ENCODE measurements at regions not wholly inside any gene's neighbourhood (a gene's known extent, or its start where the extent isn't known, plus 50 kb on each side); places are given as distances from the start of the nearest gene placed in this dataset.

- H3K4me1 ChIP-seq = no peaks in the 10 kb centered on the region
These were observed 191.8 kb downstream of the DACT1 start for GRCh38 chr14:58829594-58829993.

GRCh38 chr14:58830121-58830520 is 192.4 kb downstream of the DACT1 start:
- Histone ChIP-seq H3K36me3 (no peaks in the 10 kb centered on the region), H3K4me1 (no peaks in the 10 kb centered on the region), H3K4me2 (no peak overlapping the region), H3K9me3 (ENCODE audit: low read depth) (no peaks in the 10 kb centered on the region), H3K9ac (no peak overlapping the region), H3K27me3 (no peaks in the 10 kb centered on the region), H3K27ac (no peak overlapping the region), H3F3A (ENCODE audit: low read depth) (no peaks in the 10 kb centered on the region), H3K4me3 (no peak overlapping the region), H4K20me1 (ENCODE audit: low read depth) (no peaks in the 10 kb centered on the region), H3K79me2 (ENCODE audit: low read depth) (no peaks in the 10 kb centered on the region), H2AFZ (replicated peaks) (no peak overlapping the region)
- H3K9me3 Mint-ChIP-seq = peaks cover 16% of the 10 kb centered on the region
- no peak for DNase-seq (ENCODE audit: low spot score)
- H3K4me3 Mint-ChIP-seq = no peak overlapping the region
- no peaks in the 10 kb centered on the region for H3K36me3 Mint-ChIP-seq
- no peak overlapping the region for H3K27ac Mint-ChIP-seq
- peaks cover 6% of the 10 kb centered on the region for H3K27me3 Mint-ChIP-seq (ENCODE audit: insufficient read depth, low read depth)
- no peak for TF ChIP-seq EZH2phosphoT487 (IDR thresholded peaks at IDR 0.05)
- TF ChIP-seq EZH2 (IDR thresholded peaks at IDR 0.05) = no peak
- TF ChIP-seq CTCF (IDR thresholded peaks at IDR 0.05) = no peak
- peaks cover 4% of the 10 kb centered on the region for H3K4me1 Mint-ChIP-seq

More at GRCh38 chr14:58829594-58829993, 191.8 kb downstream of the DACT1 start:
- H3K9me3 ChIP-seq (ENCODE audit: low read depth) = no peaks in the 10 kb centered on the region
- DNase-seq (ENCODE audit: low spot score) = no peak
- no peaks in the 10 kb centered on the region for H3K79me2 ChIP-seq (ENCODE audit: low read depth)
- H3K4me3 ChIP-seq = no peak overlapping the region
- H3K4me3 Mint-ChIP-seq = no peak overlapping the region
- H3K36me3 Mint-ChIP-seq = no peaks in the 10 kb centered on the region
- no peak overlapping the region for H2AFZ ChIP-seq (replicated peaks)
- H4K20me1 ChIP-seq (ENCODE audit: low read depth) = no peaks in the 10 kb centered on the region
- no peak overlapping the region for H3K27ac Mint-ChIP-seq
- no peak for TF ChIP-seq CTCF (IDR thresholded peaks at IDR 0.05)
- TF ChIP-seq EZH2phosphoT487 (IDR thresholded peaks at IDR 0.05) = no peak
- no peak for TF ChIP-seq EZH2 (IDR thresholded peaks at IDR 0.05)
- peaks cover 4% of the 10 kb centered on the region for H3K4me1 Mint-ChIP-seq
- no peak overlapping the region for H3K9ac ChIP-seq
- peaks cover 6% of the 10 kb centered on the region for H3K27me3 Mint-ChIP-seq (ENCODE audit: insufficient read depth, low read depth)
- no peaks in the 10 kb centered on the region for H3K36me3 ChIP-seq
- no peaks in the 10 kb centered on the region for H3K27me3 ChIP-seq
- no peak overlapping the region for H3K27ac ChIP-seq
- H3K9me3 Mint-ChIP-seq = peaks cover 16% of the 10 kb centered on the region
- no peaks in the 10 kb centered on the region for H3F3A ChIP-seq (ENCODE audit: low read depth)
- H3K4me2 ChIP-seq = no peak overlapping the region

- H3K4me1 ChIP-seq = no peaks in the 10 kb centered on the region
- H3K9me3 Mint-ChIP-seq = peaks cover 5% of the 10 kb centered on the region
- H3K27ac ChIP-seq = no peak overlapping the region
- H3K36me3 ChIP-seq = no peaks in the 10 kb centered on the region
- no peak for TF ChIP-seq EZH2phosphoT487 (IDR thresholded peaks at IDR 0.05)
- no peak for TF ChIP-seq EZH2 (IDR thresholded peaks at IDR 0.05)
- no peak for TF ChIP-seq CTCF (IDR thresholded peaks at IDR 0.05)
- no peak overlapping the region for H3K4me3 ChIP-seq
- H3K4me2 ChIP-seq = no peak overlapping the region
- H3K27me3 ChIP-seq = no peaks in the 10 kb centered on the region
- no peak overlapping the region for H2AFZ ChIP-seq (replicated peaks)
- H3K4me1 Mint-ChIP-seq = peaks cover 4% of the 10 kb centered on the region
- no peaks in the 10 kb centered on the region for H3K36me3 Mint-ChIP-seq
- no peaks in the 10 kb centered on the region for H3K9me3 ChIP-seq (ENCODE audit: low read depth)
- no peaks in the 10 kb centered on the region for H3K27me3 Mint-ChIP-seq (ENCODE audit: insufficient read depth, low read depth)
- no peaks in the 10 kb centered on the region for H3F3A ChIP-seq (ENCODE audit: low read depth)
- peak overlapping the region; percentile 29 for H3K27ac Mint-ChIP-seq
- H3K9ac ChIP-seq = no peak overlapping the region
- no peak for DNase-seq (ENCODE audit: low spot score)
- no peaks in the 10 kb centered on the region for H4K20me1 ChIP-seq (ENCODE audit: low read depth)
- H3K4me3 Mint-ChIP-seq = no peak overlapping the region
- H3K79me2 ChIP-seq (ENCODE audit: low read depth) = no peaks in the 10 kb centered on the region
These were observed 194.3 kb downstream of the DACT1 start for GRCh38 chr14:58832095-58832521.

Data from neural progenitor cell (in vitro differentiated cells).